Caco-2 (cell line): ENCODE measurements at regions not wholly inside any gene's neighbourhood (a gene's known extent, or its start where the extent isn't known, plus 50 kb on each side); places are given as distances from the start of the nearest gene placed in this dataset.
"Not testable (repeated sequence)": the region's sequence is repeated elsewhere in the genome, so short reads cannot be mapped to it uniquely, and the experiment has no call there.

Experiments
- BruUV-seq: library from RNA; stranded (reverse); fragments of 400-500 nt; replicated peaks from 2 replicates; lab custom pipeline; 2021; lab: Mats Ljungman, UMichigan
- CTCF ChIA-PET: fragments of 300-600 bp; sonication (Branson Sonifier 250); formaldehyde crosslinking; loops from one replicate; lab custom pipeline; 2022; ENCODE audit warnings: antibody characterized with exemption; lab: Charles Lee
- POLR2A ChIA-PET: fragments of 300-600 bp; sonication (Branson Sonifier 250); formaldehyde crosslinking; loops from one replicate; lab custom pipeline; 2022; ENCODE audit warnings: antibody characterized with exemption; lab: Charles Lee
- DNase-seq, 2 experiments: peaks; one replicate each; pipeline versions ENCODE4 v3.0.0 to v3.0.0-alpha.2; 2020 to 2022
- H3K27me3 ChIP-seq: replicated peaks from 2 replicates; pipeline ENCODE4 v1.6.0; 2011; ENCODE audit warnings: low read length; ENCODE audit not compliant: control insufficient read depth, insufficient read depth
- H3K36me3 ChIP-seq: 2 replicates; pipeline ENCODE4 v1.5.1; 2011; ENCODE audit warnings: low read length; ENCODE audit not compliant: control insufficient read depth, insufficient read depth
- H3K4me1 ChIP-seq: fragments of 250-450 bp; sonication (Bioruptor Pico); 2 replicates; pipeline ENCODE4 v1.5.1; 2020; ENCODE audit warnings: mild to moderate bottlenecking
- H3K4me3 ChIP-seq: 2 replicates; pipeline ENCODE4 v1.5.1; 2011; ENCODE audit warnings: low read depth, mild to moderate bottlenecking, control low read depth, low read length
- H3K9me3 ChIP-seq: fragments of 250-450 bp; sonication (Bioruptor Pico); 2 replicates; pipeline ENCODE4 v1.5.1; 2020; ENCODE audit warnings: mild to moderate bottlenecking, moderate library complexity
- H3K27ac Mint-ChIP-seq: one replicate; pipeline ENCODE4 v1.8.0; 2022; ENCODE audit warnings: mixed read lengths; ENCODE audit not compliant: unreplicated experiment
- H3K27me3 Mint-ChIP-seq: one replicate; pipeline ENCODE4 v1.8.0; 2022; ENCODE audit warnings: mixed read lengths; ENCODE audit not compliant: insufficient read depth, unreplicated experiment
- H3K36me3 Mint-ChIP-seq: one replicate; pipeline ENCODE4 v1.8.0; 2022; ENCODE audit warnings: mild to moderate bottlenecking, mixed read lengths; ENCODE audit not compliant: insufficient read depth, unreplicated experiment
- H3K4me1 Mint-ChIP-seq: one replicate; pipeline ENCODE4 v1.8.0; 2022; ENCODE audit warnings: low read depth, mixed read lengths; ENCODE audit not compliant: unreplicated experiment
- H3K4me3 Mint-ChIP-seq: one replicate; pipeline ENCODE4 v1.8.0; 2022; ENCODE audit warnings: mild to moderate bottlenecking, moderate library complexity, mixed read lengths; ENCODE audit not compliant: unreplicated experiment
- H3K9me3 Mint-ChIP-seq: one replicate; pipeline ENCODE4 v1.8.0; 2022; ENCODE audit warnings: mixed read lengths; ENCODE audit not compliant: unreplicated experiment
- intact Hi-C: fragments of 100-400 bp; cut with micrococcal nuclease; formaldehyde crosslinking; loops from one replicate; pipeline ENCODE4 v1.10.0; 2022; ENCODE audit not compliant: unreplicated experiment
- TF ChIP-seq, protein P1 (sequence below), 2 experiments: fragments of 200-600 bp in 1 of 2; IDR thresholded peaks; 1 replicate in 1 of 2; 2 replicates in 1 of 2; pipeline versions ENCODE4 v1.5.1 to v1.8.0; 2011 to 2022; ENCODE audit warnings: antibody characterized with exemption in 1 of 2, control low read depth in 1 of 2, inconsistent platforms in 1 of 2, low read depth in 1 of 2, low read length in 1 of 2, mild to moderate bottlenecking in 1 of 2, moderate library complexity in 1 of 2; ENCODE audit not compliant: insufficient read depth in 1 of 2, severe bottlenecking in 1 of 2, unreplicated experiment in 1 of 2

DNA sequence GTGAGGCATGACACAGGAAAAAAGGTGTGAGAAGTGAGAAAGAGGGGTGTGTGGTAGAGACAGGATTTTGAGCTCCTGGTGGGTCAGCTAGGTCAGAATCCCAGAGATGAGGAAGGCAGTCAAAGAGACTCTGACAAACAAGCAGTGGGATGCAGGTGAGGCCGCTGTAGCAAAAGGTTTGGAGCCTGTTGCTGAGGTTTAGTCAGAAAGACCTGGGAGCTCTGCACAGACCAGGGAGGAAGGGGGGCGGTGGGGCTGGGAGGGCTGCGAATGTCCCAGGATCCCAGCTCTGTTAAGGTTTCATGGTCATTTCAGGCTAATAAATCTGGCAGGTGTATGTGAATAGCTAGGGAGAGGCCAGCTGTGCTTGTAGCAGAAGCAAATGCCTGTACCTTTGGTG is 373.9 kb upstream of the SYNCRIP start:
- H3K27ac Mint-ChIP-seq = no peak overlapping the region
- intact Hi-C loops = no loop called here
- POLR2A ChIA-PET = no interaction called here

DNA sequence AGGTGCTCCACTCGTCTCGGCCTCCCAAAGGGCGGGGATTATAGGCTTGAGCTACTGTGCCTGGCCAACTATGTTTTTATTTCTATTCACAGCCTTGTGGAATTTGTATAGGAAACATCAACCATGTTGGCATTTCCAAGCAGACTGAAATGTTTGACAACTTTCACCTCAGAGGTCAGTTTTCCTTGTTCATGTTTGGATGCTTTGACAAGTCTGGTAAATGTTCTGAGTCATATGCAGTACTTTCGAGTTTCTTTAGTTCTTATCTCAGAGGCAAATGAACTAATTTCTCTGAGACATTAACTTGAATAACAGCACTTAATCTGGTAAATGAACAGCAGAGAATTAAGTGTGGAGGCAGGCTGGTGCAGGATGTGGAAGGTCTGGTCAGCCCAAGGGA is 373.4 kb upstream of the SYNCRIP start:
- Histone ChIP-seq H3K4me1 (no peaks in the 10 kb centered on the region), H3K36me3 (no peaks in the 10 kb centered on the region), H3K27me3 (no peaks in the 10 kb centered on the region), H3K4me3 (no peak overlapping the region), H3K9me3 (no peaks in the 10 kb centered on the region)
- BruUV-seq = no TSS peak
- Mint-ChIP-seq H3K9me3 (peaks cover 9% of the 10 kb centered on the region), H3K36me3 (no peaks in the 10 kb centered on the region), H3K27ac (no peak overlapping the region), H3K4me3 (no peak overlapping the region), H3K4me1 (no peaks in the 10 kb centered on the region), H3K27me3 (no peaks in the 10 kb centered on the region)
- ChIA-PET CTCF (no interaction called here), POLR2A (no interaction called here)
- intact Hi-C loops = no loop called here
- DNase-seq = no peak
- TF ChIP-seq, protein P1, sequence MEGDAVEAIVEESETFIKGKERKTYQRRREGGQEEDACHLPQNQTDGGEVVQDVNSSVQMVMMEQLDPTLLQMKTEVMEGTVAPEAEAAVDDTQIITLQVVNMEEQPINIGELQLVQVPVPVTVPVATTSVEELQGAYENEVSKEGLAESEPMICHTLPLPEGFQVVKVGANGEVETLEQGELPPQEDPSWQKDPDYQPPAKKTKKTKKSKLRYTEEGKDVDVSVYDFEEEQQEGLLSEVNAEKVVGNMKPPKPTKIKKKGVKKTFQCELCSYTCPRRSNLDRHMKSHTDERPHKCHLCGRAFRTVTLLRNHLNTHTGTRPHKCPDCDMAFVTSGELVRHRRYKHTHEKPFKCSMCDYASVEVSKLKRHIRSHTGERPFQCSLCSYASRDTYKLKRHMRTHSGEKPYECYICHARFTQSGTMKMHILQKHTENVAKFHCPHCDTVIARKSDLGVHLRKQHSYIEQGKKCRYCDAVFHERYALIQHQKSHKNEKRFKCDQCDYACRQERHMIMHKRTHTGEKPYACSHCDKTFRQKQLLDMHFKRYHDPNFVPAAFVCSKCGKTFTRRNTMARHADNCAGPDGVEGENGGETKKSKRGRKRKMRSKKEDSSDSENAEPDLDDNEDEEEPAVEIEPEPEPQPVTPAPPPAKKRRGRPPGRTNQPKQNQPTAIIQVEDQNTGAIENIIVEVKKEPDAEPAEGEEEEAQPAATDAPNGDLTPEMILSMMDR (IDR thresholded peaks at IDR 0.05; ENCODE audit: insufficient read depth in 1 of 2, low read depth in 1 of 2, low read length in 1 of 2, severe bottlenecking in 1 of 2, unreplicated experiment in 1 of 2) = no peak

More for the DNA sequence above, 373.9 kb upstream of the SYNCRIP start:
- no TSS peak for BruUV-seq
- Mint-ChIP-seq H3K9me3 (peaks cover 9% of the 10 kb centered on the region), H3K27me3 (no peaks in the 10 kb centered on the region), H3K36me3 (no peaks in the 10 kb centered on the region), H3K4me1 (no peaks in the 10 kb centered on the region), H3K4me3 (no peak overlapping the region)
- Histone ChIP-seq H3K36me3 (no peaks in the 10 kb centered on the region), H3K4me1 (no peaks in the 10 kb centered on the region), H3K27me3 (no peaks in the 10 kb centered on the region), H3K9me3 (no peaks in the 10 kb centered on the region), H3K4me3 (no peak overlapping the region)
- TF ChIP-seq, protein P1 (IDR thresholded peaks at IDR 0.05; ENCODE audit: insufficient read depth in 1 of 2, low read depth in 1 of 2, low read length in 1 of 2, severe bottlenecking in 1 of 2, unreplicated experiment in 1 of 2) = no peak
- CTCF ChIA-PET = no interaction called here
- no peak for DNase-seq

DNA sequence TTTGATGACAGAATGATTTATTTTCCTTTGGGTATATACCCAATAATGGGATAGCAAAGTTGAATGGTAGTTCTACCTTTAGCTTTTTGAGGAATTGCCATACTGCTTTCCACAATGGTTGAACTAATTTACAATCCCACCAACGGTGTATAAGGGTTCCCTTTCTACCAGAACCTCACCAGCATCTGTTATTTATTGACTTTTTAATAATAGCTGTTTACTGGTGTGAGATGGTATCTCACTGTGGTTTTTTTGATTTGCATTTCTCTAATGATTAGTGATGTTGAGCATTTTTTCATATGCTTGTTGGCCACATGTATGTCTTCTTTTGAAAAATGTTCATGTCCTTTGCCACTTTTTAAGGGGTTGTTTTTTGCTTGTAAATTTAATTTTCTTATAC is 370.3 kb upstream of the SYNCRIP start:
- H3K4me3 ChIP-seq, H3K9me3 Mint-ChIP-seq, H3K4me1 ChIP-seq, intact Hi-C loops, POLR2A ChIA-PET, H3K27ac Mint-ChIP-seq, H3K9me3 ChIP-seq, DNase-seq, CTCF ChIA-PET, H3K36me3 ChIP-seq, H3K4me3 Mint-ChIP-seq, H3K27me3 Mint-ChIP-seq, H3K27me3 ChIP-seq, BruUV-seq, H3K36me3 Mint-ChIP-seq, H3K4me1 Mint-ChIP-seq: not testable (repeated sequence)
